Skeletal muscle satellite cell (primary cell): ENCODE measurements at regions not wholly inside any gene's neighbourhood (a gene's known extent, or its start where the extent isn't known, plus 50 kb on each side); places are given as distances from the start of the nearest gene placed in this dataset.

Experiments
- H3K27me3 ChIP-seq: 2 replicates; pipeline ENCODE4 v1.7.0; 2013; ENCODE audit warnings: low read length; ENCODE audit not compliant: control insufficient read depth, insufficient read depth
- H3K36me3 ChIP-seq: 2 replicates; pipeline ENCODE4 v1.7.0; 2013; ENCODE audit warnings: mild to moderate bottlenecking, control low read depth, low read length; ENCODE audit not compliant: insufficient read depth
- H3K4me1 ChIP-seq: 2 replicates; pipeline ENCODE4 v1.7.0; 2013; ENCODE audit warnings: low read length; ENCODE audit not compliant: control insufficient read depth, insufficient read depth
- H3K4me2 ChIP-seq: 2 replicates; pipeline ENCODE4 v1.7.0; 2013; ENCODE audit warnings: mild to moderate bottlenecking, low read length
- H3K4me3 ChIP-seq: 2 replicates; pipeline ENCODE4 v1.7.0; 2013; ENCODE audit warnings: low read length
- H3K9ac ChIP-seq: 2 replicates; pipeline ENCODE4 v1.7.0; 2013; ENCODE audit warnings: mild to moderate bottlenecking, low read depth, low read length, moderate library complexity
- H3K9me3 ChIP-seq: replicated peaks from 2 replicates; pipeline ENCODE4 v1.7.0; 2013; ENCODE audit warnings: mild to moderate bottlenecking, control low read depth, low read length

DNA sequence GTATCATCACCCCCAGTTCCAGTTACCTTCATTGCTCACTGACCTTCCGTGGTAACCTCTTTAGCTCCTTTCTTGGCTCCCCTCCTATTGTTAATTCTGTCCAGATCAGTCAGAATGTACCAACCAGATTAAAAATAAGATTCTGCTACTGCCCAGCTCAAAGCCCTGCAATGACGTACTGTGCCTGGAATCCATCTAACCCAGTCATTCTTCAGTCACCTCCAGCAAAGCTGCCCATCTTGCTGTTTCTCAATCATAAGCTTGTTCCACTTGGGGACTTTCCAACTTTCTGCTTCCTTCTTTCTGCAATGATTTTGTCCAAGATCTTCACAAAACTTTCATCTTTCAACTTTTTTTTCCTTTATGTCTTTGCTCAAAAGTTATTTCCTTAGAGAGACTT lies 512.0 kb upstream of the ZNF385D start:
- Histone ChIP-seq H3K9ac (no peak overlapping the region), H3K27me3 (no peaks in the 10 kb centered on the region), H3K4me1 (peaks cover 8% of the 10 kb centered on the region), H3K4me2 (peak overlapping the region; percentile 6), H3K36me3 (no peaks in the 10 kb centered on the region), H3K9me3 (no peaks in the 10 kb centered on the region), H3K4me3 (no peak overlapping the region)

DNA sequence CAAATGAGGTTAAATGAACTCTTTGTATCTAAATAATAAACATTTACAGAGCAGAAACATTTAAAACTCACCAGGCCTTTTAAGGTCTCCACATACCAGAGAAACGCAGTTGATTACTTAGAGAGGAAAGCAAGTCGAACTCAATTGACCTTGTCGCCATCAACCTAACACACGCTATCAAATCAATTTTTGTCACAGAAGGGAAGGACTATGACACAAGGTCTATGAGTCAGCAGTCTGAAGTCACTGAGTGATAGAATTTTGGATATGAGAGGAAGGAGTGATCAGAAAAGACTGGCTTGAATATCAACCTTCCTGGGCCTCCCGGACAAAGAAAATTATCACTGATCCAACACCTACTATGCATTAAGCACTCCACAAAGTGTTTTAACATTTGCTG lies 514.4 kb upstream of the ZNF385D start:
- H3K27me3 ChIP-seq: no peaks in the 10 kb centered on the region
- H3K4me3 ChIP-seq: no peak overlapping the region
- H3K9me3 ChIP-seq: no peaks in the 10 kb centered on the region
- no peak overlapping the region for H3K9ac ChIP-seq
- H3K36me3 ChIP-seq: no peaks in the 10 kb centered on the region
- peaks cover 8% of the 10 kb centered on the region for H3K4me1 ChIP-seq
- H3K4me2 ChIP-seq: no peak overlapping the region

GRCh38 chr3:22269831-22270230 lies 518.8 kb upstream of the ZNF385D start:
- Histone ChIP-seq H3K27me3 (no peaks in the 10 kb centered on the region), H3K9ac (no peak overlapping the region), H3K9me3 (no peaks in the 10 kb centered on the region), H3K36me3 (no peaks in the 10 kb centered on the region), H3K4me3 (no peak overlapping the region), H3K4me1 (no peaks in the 10 kb centered on the region), H3K4me2 (no peak overlapping the region)

DNA sequence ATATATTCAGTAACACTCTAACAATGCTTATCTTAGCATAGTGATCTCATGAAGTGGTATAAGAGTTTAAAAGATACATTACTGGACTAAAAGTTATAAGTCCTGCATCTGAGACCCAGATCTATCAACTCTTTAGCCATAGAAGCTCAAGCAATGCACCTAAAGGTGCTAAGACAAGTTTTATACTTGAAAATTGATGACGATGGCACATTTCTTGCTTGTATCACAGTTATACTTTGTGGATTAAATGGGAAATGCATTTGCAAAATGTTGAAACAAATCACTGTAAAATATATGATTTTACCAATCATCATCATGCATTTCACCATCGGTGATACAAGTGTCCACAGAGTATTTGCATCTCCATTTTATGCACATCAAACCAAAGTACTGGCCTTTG lies 525.3 kb upstream of the ZNF385D start:
- Histone ChIP-seq H3K36me3 (no peaks in the 10 kb centered on the region), H3K27me3 (no peaks in the 10 kb centered on the region), H3K9ac (no peak overlapping the region), H3K9me3 (no peaks in the 10 kb centered on the region), H3K4me1 (no peaks in the 10 kb centered on the region), H3K4me2 (no peak overlapping the region), H3K4me3 (no peak overlapping the region)

DNA sequence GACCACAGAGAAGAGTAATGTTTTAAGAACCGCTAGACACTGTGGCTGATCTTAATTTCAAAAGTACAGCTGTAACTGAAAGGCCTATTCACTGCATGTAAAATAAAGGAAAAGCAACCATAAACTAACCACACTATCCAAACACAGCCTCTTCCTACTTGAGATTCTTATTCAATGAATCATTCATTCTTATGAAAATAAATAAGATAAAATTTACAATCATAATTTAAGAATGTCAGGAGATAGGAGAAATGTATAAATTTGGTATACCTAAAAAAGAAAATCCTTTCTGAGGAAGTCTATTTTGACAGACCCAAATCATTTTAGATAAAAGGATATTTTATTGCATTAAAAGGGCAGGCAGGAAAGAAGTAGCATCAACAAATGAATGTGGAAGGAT lies 533.5 kb upstream of the ZNF385D start:
- no peak overlapping the region for H3K4me3 ChIP-seq
- H3K9ac ChIP-seq: no peak overlapping the region
- H3K4me1 ChIP-seq: peaks cover 11% of the 10 kb centered on the region
- no peaks in the 10 kb centered on the region for H3K9me3 ChIP-seq
- peak overlapping the region; percentile 42 for H3K4me2 ChIP-seq
- no peaks in the 10 kb centered on the region for H3K36me3 ChIP-seq
- H3K27me3 ChIP-seq: no peaks in the 10 kb centered on the region

DNA sequence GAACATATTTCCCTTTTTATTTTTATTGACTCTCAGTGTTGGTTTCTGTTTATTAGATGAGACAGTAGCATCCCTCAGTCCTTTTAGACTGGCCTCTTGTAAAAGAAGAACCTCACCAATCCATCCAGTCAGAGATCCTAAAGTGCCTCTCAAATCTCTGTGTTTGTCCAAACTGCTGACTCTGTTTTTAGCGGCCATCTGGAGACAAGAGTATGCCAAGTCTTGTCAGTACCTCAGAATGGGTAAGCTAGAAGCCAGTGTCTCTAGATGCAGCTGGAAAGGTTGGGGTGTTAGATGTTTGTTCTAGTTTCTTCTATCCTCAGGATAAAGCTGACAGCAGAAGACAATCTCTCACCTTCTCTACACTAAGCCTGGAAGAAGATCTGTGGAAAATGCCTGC lies 537.7 kb upstream of the ZNF385D start:
- Histone ChIP-seq H3K4me1 (peaks cover 11% of the 10 kb centered on the region), H3K36me3 (no peaks in the 10 kb centered on the region), H3K9me3 (no peaks in the 10 kb centered on the region), H3K4me3 (no peak overlapping the region), H3K4me2 (no peak overlapping the region), H3K27me3 (no peaks in the 10 kb centered on the region), H3K9ac (no peak overlapping the region)

- Histone ChIP-seq H3K4me2 (no peak overlapping the region), H3K27me3 (no peaks in the 10 kb centered on the region), H3K4me1 (no peaks in the 10 kb centered on the region), H3K9ac (no peak overlapping the region), H3K9me3 (no peaks in the 10 kb centered on the region), H3K4me3 (no peak overlapping the region), H3K36me3 (no peaks in the 10 kb centered on the region)
These were observed 541.7 kb upstream of the ZNF385D start for GRCh38 chr3:22292681-22293080.

DNA sequence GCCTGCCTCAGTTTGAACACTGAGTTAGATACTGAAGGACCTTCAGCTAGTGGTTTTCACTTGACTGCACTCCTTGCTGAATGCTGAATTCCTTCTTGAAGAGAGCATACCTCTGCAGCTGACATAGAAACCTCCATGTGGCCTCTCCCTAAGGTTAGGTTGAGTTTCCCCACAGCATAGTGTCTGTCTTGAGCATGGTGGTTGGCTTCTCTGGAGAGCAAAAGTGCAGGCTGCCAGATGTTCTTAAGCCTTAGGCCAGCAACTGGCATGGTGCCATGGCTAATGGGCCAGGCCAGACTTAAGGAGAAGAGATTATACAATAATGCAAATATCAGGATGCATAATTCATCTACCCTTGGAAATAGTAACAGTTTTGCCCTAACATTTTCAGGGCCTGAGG lies 545.6 kb upstream of the ZNF385D start:
- Histone ChIP-seq H3K27me3 (no peaks in the 10 kb centered on the region), H3K4me3 (no peak overlapping the region), H3K9ac (no peak overlapping the region), H3K4me1 (no peaks in the 10 kb centered on the region), H3K9me3 (no peaks in the 10 kb centered on the region), H3K4me2 (no peak overlapping the region), H3K36me3 (no peaks in the 10 kb centered on the region)

DNA sequence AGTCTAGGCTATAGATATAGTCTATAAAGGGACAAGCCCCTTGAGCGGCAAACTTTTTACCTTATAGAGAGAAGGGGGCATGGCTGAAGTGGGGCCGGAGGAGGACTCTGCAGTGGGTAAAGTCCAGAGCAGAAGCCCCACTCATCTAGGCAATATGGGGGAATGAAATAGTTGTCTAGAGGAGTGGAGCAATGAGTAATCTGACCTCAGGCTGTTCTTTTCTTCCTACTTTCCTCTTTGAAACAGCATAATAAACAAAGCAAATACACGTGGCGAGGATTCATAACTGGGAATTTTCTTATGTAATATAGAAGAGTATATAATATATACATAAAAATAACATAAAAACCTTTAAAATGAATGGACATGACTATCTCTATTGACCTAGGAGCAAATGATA lies 546.4 kb upstream of the ZNF385D start:
- Histone ChIP-seq H3K4me1 (no peaks in the 10 kb centered on the region), H3K4me2 (no peak overlapping the region), H3K4me3 (no peak overlapping the region), H3K9me3 (no peaks in the 10 kb centered on the region), H3K36me3 (no peaks in the 10 kb centered on the region), H3K27me3 (no peaks in the 10 kb centered on the region), H3K9ac (no peak overlapping the region)

DNA sequence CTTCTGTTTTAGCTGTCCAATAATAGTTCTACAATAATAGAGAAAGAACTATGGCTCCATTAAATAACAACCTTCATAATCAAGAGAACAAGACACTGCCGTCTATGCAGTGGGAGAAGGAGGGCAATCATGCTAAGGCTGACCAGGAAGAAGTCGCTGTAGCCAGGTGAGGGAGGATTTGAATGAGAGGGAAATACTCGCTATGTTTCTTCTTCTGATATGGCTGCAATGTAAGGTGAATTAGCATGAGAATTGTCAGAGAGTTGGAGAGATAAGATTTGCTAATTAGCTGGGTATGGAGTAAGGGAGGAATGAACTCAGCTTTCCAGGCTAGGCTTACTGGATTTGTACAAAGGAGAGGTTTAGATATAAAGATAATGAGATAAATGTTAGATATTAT lies 555.4 kb upstream of the ZNF385D start:
- no peaks in the 10 kb centered on the region for H3K36me3 ChIP-seq
- H3K4me3 ChIP-seq: no peak overlapping the region
- H3K4me1 ChIP-seq: no peaks in the 10 kb centered on the region
- H3K27me3 ChIP-seq: no peaks in the 10 kb centered on the region
- H3K9me3 ChIP-seq: no peaks in the 10 kb centered on the region
- H3K9ac ChIP-seq: no peak overlapping the region
- no peak overlapping the region for H3K4me2 ChIP-seq

DNA sequence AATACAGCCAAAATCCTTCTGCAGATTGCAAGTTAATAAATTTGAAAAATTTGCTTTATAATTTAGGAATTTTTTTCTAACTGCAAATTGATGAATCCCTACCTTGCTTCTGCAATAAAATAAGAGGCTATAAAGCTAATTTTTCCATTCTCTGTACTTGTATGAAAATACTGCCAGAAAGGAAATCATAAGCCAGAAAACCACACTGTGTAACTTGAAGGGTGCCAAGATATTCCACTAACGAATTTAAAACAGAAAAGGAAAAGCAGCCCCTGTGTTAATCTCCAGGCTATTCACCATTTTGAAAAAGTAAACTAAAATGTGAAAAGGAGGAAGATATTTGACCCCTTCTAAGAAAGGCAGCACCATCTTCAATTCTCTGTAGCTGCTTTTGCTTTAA lies 557.9 kb upstream of the ZNF385D start:
- Histone ChIP-seq H3K4me3 (no peak overlapping the region), H3K9ac (no peak overlapping the region), H3K9me3 (no peaks in the 10 kb centered on the region), H3K36me3 (no peaks in the 10 kb centered on the region), H3K4me2 (no peak overlapping the region), H3K27me3 (no peaks in the 10 kb centered on the region), H3K4me1 (no peaks in the 10 kb centered on the region)

GRCh38 chr3:22315925-22316324 lies 564.9 kb upstream of the ZNF385D start:
- no peak overlapping the region for H3K4me2 ChIP-seq

More at GRCh38 chr3:22315925-22316324, 564.9 kb upstream of the ZNF385D start:
- Histone ChIP-seq H3K36me3 (no peaks in the 10 kb centered on the region), H3K9ac (no peak overlapping the region), H3K9me3 (no peaks in the 10 kb centered on the region), H3K27me3 (no peaks in the 10 kb centered on the region), H3K4me1 (no peaks in the 10 kb centered on the region), H3K4me3 (no peak overlapping the region)
